ENCODE measurements at regions not wholly inside any gene's neighbourhood (a gene's known extent, or its start where the extent isn't known, plus 50 kb on each side); places are given as distances from the start of the nearest gene placed in this dataset.

GRCh38 chr4:174403177-174403543 lies 119.1 kb downstream of the HPGD start (continued):
- TF ChIP-seq CTBP2 (IDR thresholded peaks at IDR 0.05; ENCODE audit: borderline replicate concordance, insufficient read depth, insufficient read length, low read length), result no peak
- no peak for TF ChIP-seq ZNF274 (IDR thresholded peaks at IDR 0.05; ENCODE audit: borderline replicate concordance, extremely low read depth, low read length)
- no peak for TF ChIP-seq KDM1A (IDR thresholded peaks at IDR 0.05; ENCODE audit: borderline replicate concordance, low read length)
- TF ChIP-seq FOSL1 (IDR thresholded peaks at IDR 0.05; ENCODE audit: insufficient read depth, low read depth, low read length), result no peak
- TF ChIP-seq NANOG (IDR thresholded peaks at IDR 0.05; ENCODE audit: insufficient read depth, low read depth, low read length, poor library complexity, severe bottlenecking), result no peak
- no peak for TF ChIP-seq GTF2F1 (IDR thresholded peaks at IDR 0.05; ENCODE audit: borderline replicate concordance, low read depth, low read length)
- no peak for TF ChIP-seq CREB1 (IDR thresholded peaks at IDR 0.05)
- no peak for TF ChIP-seq SUZ12 (IDR thresholded peaks at IDR 0.05; ENCODE audit: low read length)
- no peak for TF ChIP-seq ASH2L (IDR thresholded peaks at IDR 0.05; ENCODE audit: low read length)
